CD4-positive, alpha-beta T cell (primary cell): ENCODE measurements at regions not wholly inside any gene's neighbourhood (a gene's known extent, or its start where the extent isn't known, plus 50 kb on each side); places are given as distances from the start of the nearest gene placed in this dataset.

Experiments used
- ATAC-seq: fragments of 200-7000 bp; cut with Tn5 transposase; one replicate; pipeline ENCODE4 v1.10.0; 2022; ENCODE audit warnings: mild to moderate bottlenecking; ENCODE audit not compliant: poor library complexity
- CTCF ChIA-PET: fragments of 350-600 bp; sonication (Branson Sonifier 250); formaldehyde crosslinking; loops from one replicate; lab custom pipeline; 2021; ENCODE audit warnings: antibody characterized with exemption, inconsistent platforms; lab: Charles Lee
- POLR2A ChIA-PET: fragments of 350-600 bp; sonication (Branson Sonifier 250); formaldehyde crosslinking; loops from one replicate; lab custom pipeline; 2021; ENCODE audit warnings: antibody characterized with exemption, inconsistent platforms; lab: Charles Lee
- DNase-seq, 14 experiments: peaks; one replicate each; pipeline ENCODE4 v3.0.0-alpha.2; 2013 to 2020; ENCODE audit warnings: mixed read lengths in 2 of 14
- H3K27ac ChIP-seq, 2 donors: one replicate each; pipeline versions ENCODE4 v1.5.1 to v1.7.0; 2013; ENCODE audit warnings: low read length in 2 of 2, low read depth in 1 of 2, mild to moderate bottlenecking in 1 of 2
- H3K27me3 ChIP-seq, 2 experiments: 1 replicate in 1 of 2; 2 replicates in 1 of 2; pipeline versions ENCODE4 v1.6.1 to v1.7.0; 2013; ENCODE audit warnings: low read length in 2 of 2, control low read depth in 1 of 2, mild to moderate bottlenecking in 1 of 2, moderate library complexity in 1 of 2; ENCODE audit not compliant: insufficient read depth in 2 of 2, control insufficient read depth in 1 of 2
- H3K36me3 ChIP-seq: one replicate; pipeline ENCODE4 v1.6.1; 2013; ENCODE audit warnings: low read length, control low read depth; ENCODE audit not compliant: insufficient read depth
- H3K4me1 ChIP-seq: one replicate; pipeline ENCODE4 v1.6.1; 2013; ENCODE audit warnings: low read length, control low read depth; ENCODE audit not compliant: insufficient read depth
- H3K4me3 ChIP-seq: one replicate; pipeline ENCODE4 v1.5.1; 2013; ENCODE audit warnings: mild to moderate bottlenecking, low read length, moderate library complexity
- H3K9me3 ChIP-seq, 2 experiments: 1 replicate in 1 of 2; 2 replicates in 1 of 2; pipeline versions ENCODE4 v1.6.1 to v1.7.0; 2013; ENCODE audit warnings: low read length in 2 of 2, mild to moderate bottlenecking in 2 of 2, control low read depth in 1 of 2, moderate library complexity in 1 of 2; ENCODE audit not compliant: control insufficient read depth in 1 of 2, insufficient read depth in 1 of 2
- H3K27ac Mint-ChIP-seq: one replicate; pipeline ENCODE4 v1.8.0; 2020; ENCODE audit warnings: mixed read lengths
- H3K27me3 Mint-ChIP-seq: one replicate; pipeline ENCODE4 v1.8.0; 2021; ENCODE audit warnings: mixed read lengths
- H3K36me3 Mint-ChIP-seq: one replicate; pipeline ENCODE4 v1.8.0; 2021; ENCODE audit warnings: low read depth, mixed read lengths
- H3K4me1 Mint-ChIP-seq: one replicate; pipeline ENCODE4 v1.8.0; 2021; ENCODE audit warnings: low read depth, mixed read lengths
- H3K4me3 Mint-ChIP-seq: one replicate; pipeline ENCODE4 v1.8.0; 2020; ENCODE audit warnings: mild to moderate bottlenecking, mixed read lengths
- H3K9me3 Mint-ChIP-seq: one replicate; pipeline ENCODE4 v1.8.0; 2020; ENCODE audit warnings: mixed read lengths
- intact Hi-C, 2 experiments: fragments of 100-400 bp; cut with DNase I in 1 of 2; cut with micrococcal nuclease in 1 of 2; formaldehyde crosslinking; loops; one replicate each; pipeline versions ENCODE4 v1.15.1 to v1.9.0; 2023 to 2025; cut with DNase I, micrococcal nuclease
- TF ChIP-seq, protein P1 (sequence below): fragments of 200-600 bp; IDR thresholded peaks from one replicate; pipeline ENCODE4 v1.8.0; 2022; ENCODE audit warnings: antibody characterized with exemption, mild to moderate bottlenecking

DNA sequence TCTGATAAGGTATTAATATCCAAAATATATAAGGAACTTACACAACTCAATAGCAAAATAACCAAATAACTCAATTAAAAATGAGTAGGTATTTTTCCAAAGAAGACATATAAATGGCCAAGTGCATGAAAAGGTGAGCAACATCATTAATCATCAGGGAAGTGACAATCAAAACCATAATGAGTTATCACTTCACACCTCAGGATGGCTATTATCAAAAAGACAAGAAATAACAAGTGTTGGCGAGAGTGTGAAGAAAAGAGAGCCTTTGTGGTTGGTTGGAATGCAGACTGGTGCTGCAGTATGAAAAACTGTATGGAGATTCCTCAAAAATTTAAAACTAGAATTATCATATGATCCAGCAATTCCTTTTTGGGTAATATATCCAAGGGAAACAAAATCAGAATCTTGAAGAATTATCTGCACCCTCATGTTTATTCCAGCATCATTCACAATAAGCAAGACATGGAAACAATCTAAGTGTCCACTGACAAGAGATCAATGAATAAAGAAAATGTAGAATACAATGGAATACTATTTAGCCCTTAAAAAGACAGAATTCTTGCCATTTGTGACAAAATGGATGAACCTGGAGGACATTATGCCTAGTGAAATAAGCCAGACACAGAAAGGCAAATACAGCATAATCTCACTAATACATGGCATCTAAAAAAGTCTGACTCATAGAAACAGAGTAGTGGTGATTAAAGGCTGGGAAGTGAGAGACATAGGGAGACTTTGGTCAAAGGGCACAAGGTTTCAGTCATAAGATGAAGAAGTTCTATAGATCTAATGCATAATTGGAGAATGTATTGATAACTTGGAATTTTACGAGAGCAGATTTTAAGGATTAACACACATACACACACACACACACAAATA lies 175.6 kb downstream of the FOXA2 start:
- Mint-ChIP-seq H3K9me3 (peaks cover 4% of the 10 kb centered on the region), H3K27me3 (peaks cover under 1% of the 10 kb centered on the region), H3K36me3 (no peaks in the 10 kb centered on the region), H3K27ac (no peak overlapping the region), H3K4me1 (peaks cover under 1% of the 10 kb centered on the region), H3K4me3 (no peak overlapping the region)
- Histone ChIP-seq H3K27ac (no peak overlapping the region), H3K36me3 (no peaks in the 10 kb centered on the region), H3K4me3 (no peak overlapping the region), H3K27me3 (no peaks in the 10 kb centered on the region), H3K9me3 (peaks cover 0 to 17% of the 10 kb centered on the region in 2 experiments), H3K4me1 (no peaks in the 10 kb centered on the region)
- intact Hi-C loops = no loop called here
- TF ChIP-seq, protein P1, sequence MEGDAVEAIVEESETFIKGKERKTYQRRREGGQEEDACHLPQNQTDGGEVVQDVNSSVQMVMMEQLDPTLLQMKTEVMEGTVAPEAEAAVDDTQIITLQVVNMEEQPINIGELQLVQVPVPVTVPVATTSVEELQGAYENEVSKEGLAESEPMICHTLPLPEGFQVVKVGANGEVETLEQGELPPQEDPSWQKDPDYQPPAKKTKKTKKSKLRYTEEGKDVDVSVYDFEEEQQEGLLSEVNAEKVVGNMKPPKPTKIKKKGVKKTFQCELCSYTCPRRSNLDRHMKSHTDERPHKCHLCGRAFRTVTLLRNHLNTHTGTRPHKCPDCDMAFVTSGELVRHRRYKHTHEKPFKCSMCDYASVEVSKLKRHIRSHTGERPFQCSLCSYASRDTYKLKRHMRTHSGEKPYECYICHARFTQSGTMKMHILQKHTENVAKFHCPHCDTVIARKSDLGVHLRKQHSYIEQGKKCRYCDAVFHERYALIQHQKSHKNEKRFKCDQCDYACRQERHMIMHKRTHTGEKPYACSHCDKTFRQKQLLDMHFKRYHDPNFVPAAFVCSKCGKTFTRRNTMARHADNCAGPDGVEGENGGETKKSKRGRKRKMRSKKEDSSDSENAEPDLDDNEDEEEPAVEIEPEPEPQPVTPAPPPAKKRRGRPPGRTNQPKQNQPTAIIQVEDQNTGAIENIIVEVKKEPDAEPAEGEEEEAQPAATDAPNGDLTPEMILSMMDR = no peak
- CTCF ChIA-PET = no interaction called here
- POLR2A ChIA-PET = no interaction called here
- ATAC-seq (no peak), DNase-seq (no peak)

DNA sequence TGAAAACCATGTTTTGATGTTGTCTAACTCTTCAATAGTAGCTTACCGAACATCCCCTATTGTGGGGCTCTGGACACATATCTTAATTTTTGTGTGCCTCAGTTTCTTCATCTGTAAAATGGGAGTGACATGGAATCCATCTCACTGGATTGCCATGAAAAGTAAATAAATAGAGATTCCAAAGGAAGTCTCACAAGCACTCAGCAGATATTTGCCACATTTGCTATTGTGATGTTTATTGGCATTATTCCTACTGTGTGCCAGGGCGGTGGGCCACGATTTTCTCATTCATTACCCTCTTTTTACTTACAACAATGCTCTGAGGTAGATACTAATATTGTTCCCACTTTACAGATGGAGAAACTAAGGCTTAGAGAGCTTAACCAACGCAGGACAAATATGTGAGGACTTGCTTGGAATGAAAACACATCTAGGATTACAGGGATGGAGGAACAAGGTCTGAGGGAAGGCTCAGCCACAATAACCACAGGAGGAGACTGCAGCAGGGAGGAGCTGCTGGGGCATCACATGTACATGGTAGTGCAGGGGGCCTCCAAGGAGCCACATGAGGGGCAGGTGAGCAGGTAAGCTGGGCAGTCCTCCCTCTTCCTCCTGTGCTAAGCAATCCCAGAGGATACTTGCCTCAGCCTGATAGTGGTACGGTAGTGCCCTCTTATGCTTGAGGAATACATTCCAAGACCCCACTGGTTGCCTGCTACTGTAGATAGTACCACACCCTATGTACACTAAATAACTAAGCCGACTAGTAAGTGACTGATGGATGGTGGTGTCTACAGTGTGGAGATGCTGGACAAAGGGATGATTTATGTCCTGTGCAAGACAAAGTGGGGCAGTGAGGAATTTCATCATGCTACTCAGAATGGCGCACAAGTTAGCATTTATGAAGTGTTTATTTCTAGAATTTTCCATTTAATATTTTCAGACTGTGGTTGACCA lies 176.9 kb downstream of the FOXA2 start:
- ChIA-PET CTCF (no interaction called here), POLR2A (no interaction called here)
- TF ChIP-seq, protein P1 = no peak
- Histone ChIP-seq H3K4me1 (no peaks in the 10 kb centered on the region), H3K36me3 (no peaks in the 10 kb centered on the region), H3K27ac (no peak overlapping the region), H3K4me3 (no peak overlapping the region), H3K9me3 (peaks cover 0 to 13% of the 10 kb centered on the region in 2 experiments), H3K27me3 (no peaks in the 10 kb centered on the region)
- Mint-ChIP-seq H3K36me3 (no peaks in the 10 kb centered on the region), H3K9me3 (peaks cover 4% of the 10 kb centered on the region), H3K27ac (no peak overlapping the region), H3K27me3 (peaks cover 5% of the 10 kb centered on the region), H3K4me1 (peaks cover 5% of the 10 kb centered on the region), H3K4me3 (no peak overlapping the region)
- ATAC-seq (no peak), DNase-seq (no peak)
- intact Hi-C loops = no loop called here

GRCh38 chr20:22404419-22405170 lies 179.8 kb downstream of the FOXA2 start:
- intact Hi-C loops = no loop called here
- no peak overlapping the region for H3K27ac Mint-ChIP-seq
- no peak overlapping the region for H3K4me3 ChIP-seq
- DNase-seq (no peak), ATAC-seq (no peak)
- H3K36me3 ChIP-seq = no peaks in the 10 kb centered on the region
- no peaks in the 10 kb centered on the region for H3K27me3 ChIP-seq
- no peaks in the 10 kb centered on the region for H3K4me1 ChIP-seq
- no peaks in the 10 kb centered on the region for H3K36me3 Mint-ChIP-seq
- peaks cover 5% of the 10 kb centered on the region for H3K4me1 Mint-ChIP-seq
- POLR2A ChIA-PET = no interaction called here
- no peaks in the 10 kb centered on the region for H3K9me3 Mint-ChIP-seq
- TF ChIP-seq, protein P1 = no peak
- CTCF ChIA-PET = no interaction called here
- no peak overlapping the region for H3K27ac ChIP-seq
- no peak overlapping the region for H3K4me3 Mint-ChIP-seq
- peaks cover 0 to 10% of the 10 kb centered on the region in 2 experiments for H3K9me3 ChIP-seq
- H3K27me3 Mint-ChIP-seq = peaks cover 13% of the 10 kb centered on the region
